Type B pancreatic cell (in vitro differentiated cells): ENCODE measurements at regions not wholly inside any gene's neighbourhood (a gene's known extent, or its start where the extent isn't known, plus 50 kb on each side); places are given as distances from the start of the nearest gene placed in this dataset.

Source experiments
- DNase-seq: peaks from one replicate; pipeline ENCODE4 v3.0.0; 2021; ENCODE audit warnings: mixed read lengths; ENCODE audit not compliant: unreplicated experiment; ENCODE audit errors: extremely low spot score
- H3K27ac Mint-ChIP-seq: 2 replicates; pipeline ENCODE4 v1.8.0; 2021; ENCODE audit warnings: mild to moderate bottlenecking, mixed read lengths
- H3K27me3 Mint-ChIP-seq: 2 replicates; pipeline ENCODE4 v1.8.0; 2021; ENCODE audit warnings: mixed read lengths
- H3K36me3 Mint-ChIP-seq: 2 replicates; pipeline ENCODE4 v1.8.0; 2021; ENCODE audit warnings: mixed read lengths
- H3K4me1 Mint-ChIP-seq: one replicate; pipeline ENCODE4 v1.8.0; 2021; ENCODE audit warnings: mixed read lengths; ENCODE audit not compliant: unreplicated experiment
- H3K4me3 Mint-ChIP-seq: 2 replicates; pipeline ENCODE4 v1.8.0; 2021; ENCODE audit warnings: mild to moderate bottlenecking, mixed read lengths
- H3K9me3 Mint-ChIP-seq: 2 replicates; pipeline ENCODE4 v1.8.0; 2021; ENCODE audit warnings: mixed read lengths
- TF ChIP-seq, protein P1 (sequence below): fragments of 200-600 bp; sonication (generic); conservative IDR thresholded peaks from 2 replicates; pipeline ENCODE4 v1.5.0; 2021; ENCODE audit warnings: antibody characterized with exemption, mild to moderate bottlenecking

DNA sequence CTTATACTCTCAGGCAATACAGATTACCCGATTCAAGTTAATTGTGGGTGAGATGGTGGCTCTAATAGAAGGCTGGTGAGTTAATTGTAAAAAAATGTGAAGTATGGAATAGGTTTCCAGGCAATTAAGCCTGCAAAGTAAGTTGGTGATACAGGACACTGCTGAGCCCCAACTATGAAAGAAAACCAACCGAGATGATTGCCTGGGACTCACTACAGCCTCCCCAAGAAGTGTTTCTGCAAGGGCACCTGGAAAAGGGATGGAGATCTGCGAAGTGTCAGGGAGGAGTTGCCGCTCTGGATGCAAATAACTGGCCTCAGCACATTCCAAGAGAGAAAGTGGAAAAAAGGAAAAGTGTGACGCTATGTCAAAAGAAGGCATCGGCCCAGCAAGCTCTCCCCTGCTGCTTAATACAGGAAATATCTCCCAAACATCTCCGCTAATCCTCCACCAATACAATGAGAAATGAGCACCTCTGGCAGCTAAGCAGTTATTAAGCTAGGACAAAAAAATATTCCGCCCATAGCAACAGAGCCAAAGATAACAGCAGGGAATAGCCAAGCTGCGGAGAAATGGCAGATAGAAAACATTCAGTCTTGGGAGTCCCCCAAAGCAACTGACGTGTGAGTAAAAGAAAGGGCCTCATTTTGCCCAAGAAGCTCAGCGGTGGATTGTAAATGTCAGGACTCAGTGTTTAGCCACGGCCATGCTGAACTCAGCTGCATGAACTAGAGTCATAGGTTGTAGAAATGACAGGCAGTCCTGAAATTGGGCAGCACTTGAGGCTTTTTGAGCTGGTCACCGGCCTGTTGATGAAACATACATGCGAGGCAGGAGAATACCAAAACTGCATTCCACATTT, 133.7 kb downstream of the SNX19 start:
- DNase-seq: peak; percentile 42
- H3K27me3 Mint-ChIP-seq: no peaks in the 10 kb centered on the region
- H3K36me3 Mint-ChIP-seq: no peaks in the 10 kb centered on the region
- TF ChIP-seq, protein P1, sequence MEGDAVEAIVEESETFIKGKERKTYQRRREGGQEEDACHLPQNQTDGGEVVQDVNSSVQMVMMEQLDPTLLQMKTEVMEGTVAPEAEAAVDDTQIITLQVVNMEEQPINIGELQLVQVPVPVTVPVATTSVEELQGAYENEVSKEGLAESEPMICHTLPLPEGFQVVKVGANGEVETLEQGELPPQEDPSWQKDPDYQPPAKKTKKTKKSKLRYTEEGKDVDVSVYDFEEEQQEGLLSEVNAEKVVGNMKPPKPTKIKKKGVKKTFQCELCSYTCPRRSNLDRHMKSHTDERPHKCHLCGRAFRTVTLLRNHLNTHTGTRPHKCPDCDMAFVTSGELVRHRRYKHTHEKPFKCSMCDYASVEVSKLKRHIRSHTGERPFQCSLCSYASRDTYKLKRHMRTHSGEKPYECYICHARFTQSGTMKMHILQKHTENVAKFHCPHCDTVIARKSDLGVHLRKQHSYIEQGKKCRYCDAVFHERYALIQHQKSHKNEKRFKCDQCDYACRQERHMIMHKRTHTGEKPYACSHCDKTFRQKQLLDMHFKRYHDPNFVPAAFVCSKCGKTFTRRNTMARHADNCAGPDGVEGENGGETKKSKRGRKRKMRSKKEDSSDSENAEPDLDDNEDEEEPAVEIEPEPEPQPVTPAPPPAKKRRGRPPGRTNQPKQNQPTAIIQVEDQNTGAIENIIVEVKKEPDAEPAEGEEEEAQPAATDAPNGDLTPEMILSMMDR: no peak
- H3K4me1 Mint-ChIP-seq: peaks cover 37% of the 10 kb centered on the region
- H3K9me3 Mint-ChIP-seq: peaks cover 9% of the 10 kb centered on the region
- H3K4me3 Mint-ChIP-seq: peak overlapping the region; percentile 27
- peak overlapping the region; percentile 61 for H3K27ac Mint-ChIP-seq

DNA sequence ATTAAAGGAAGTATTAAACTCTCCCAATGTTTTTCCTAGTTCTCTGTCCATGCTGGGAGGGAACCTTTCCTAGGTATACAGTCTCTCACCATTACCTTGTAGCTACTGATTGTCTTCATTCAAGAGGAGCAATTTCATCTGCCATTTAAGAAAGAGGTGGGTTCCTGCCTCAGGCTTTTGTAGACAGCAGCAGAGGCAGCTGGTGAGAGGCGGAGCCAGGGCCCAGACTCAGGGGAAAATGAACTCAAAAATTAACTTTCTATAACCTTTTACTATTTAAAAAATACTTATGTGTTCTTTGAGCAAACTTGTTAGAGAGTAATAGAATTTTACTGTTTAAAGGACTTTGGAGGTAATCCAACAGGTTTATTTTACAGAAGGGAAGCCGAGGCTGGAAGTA, 133.0 kb downstream of the SNX19 start:
- no peaks in the 10 kb centered on the region for H3K27me3 Mint-ChIP-seq
- TF ChIP-seq, protein P1: no peak
- H3K9me3 Mint-ChIP-seq: peaks cover 9% of the 10 kb centered on the region
- no peaks in the 10 kb centered on the region for H3K36me3 Mint-ChIP-seq
- peaks cover 43% of the 10 kb centered on the region for H3K4me1 Mint-ChIP-seq
- no peak for DNase-seq
- no peak overlapping the region for H3K27ac Mint-ChIP-seq
- H3K4me3 Mint-ChIP-seq: no peak overlapping the region

DNA sequence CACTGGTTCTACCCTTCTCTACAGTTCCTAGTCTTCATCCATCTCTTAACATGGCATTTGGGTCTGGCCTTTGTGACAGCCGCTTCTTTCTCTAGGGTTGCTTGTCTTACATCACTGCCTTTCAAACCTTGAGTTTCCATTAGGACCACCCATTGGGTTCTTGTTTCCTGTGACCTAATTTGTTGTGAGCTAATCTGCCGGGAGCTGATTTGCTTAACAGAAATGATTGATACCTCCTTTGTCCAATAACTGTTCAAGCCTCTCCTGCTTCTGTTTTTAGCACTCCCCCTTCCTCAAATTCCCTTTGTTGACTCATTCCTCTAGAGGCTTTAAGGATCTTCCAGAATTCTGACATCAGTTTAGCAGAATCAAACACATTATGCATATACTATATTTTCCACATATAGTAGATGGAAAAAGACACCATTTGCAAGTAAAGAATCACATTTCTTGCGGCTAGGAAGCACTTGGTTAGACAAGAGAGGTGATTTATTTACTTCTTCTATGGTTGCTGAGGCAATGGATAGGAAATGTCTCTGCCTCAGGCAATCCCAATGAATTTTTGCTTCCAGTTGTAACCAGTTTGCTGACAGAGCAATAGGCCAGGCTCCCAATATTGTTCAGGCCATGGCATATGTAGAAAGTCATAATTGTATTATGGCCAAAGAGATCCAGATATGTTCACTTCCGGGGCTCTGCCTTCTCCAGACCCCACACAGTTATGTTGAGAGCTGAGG, 130.7 kb downstream of the SNX19 start:
- Mint-ChIP-seq H3K9me3 (peaks cover 14% of the 10 kb centered on the region), H3K27me3 (no peaks in the 10 kb centered on the region), H3K4me1 (peaks cover 43% of the 10 kb centered on the region), H3K27ac (no peak overlapping the region), H3K4me3 (peak overlapping the region; percentile 30), H3K36me3 (no peaks in the 10 kb centered on the region)
- TF ChIP-seq, protein P1: no peak
- DNase-seq: no peak

DNA sequence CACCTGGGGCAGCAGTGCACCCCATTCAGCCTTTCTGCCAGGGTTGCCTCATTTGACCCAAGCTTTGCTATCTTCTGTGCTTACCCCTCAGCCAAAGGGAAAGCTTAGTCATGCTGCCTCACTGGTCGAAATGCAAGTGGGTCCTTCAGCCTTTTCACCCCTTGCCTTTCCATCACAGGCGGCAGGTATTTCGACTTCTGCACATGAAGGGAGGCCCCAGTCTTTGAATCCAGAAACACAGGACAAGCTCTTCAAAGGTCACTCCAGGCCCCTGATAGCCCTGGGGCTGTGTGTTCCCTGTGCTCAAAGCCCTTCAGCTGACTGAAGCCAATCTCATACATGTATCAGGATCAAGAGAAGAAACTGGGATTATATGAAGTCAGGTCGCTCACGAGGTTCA, 129.7 kb downstream of the SNX19 start:
- TF ChIP-seq, protein P1: no peak
- no peak overlapping the region for H3K27ac Mint-ChIP-seq
- no peaks in the 10 kb centered on the region for H3K36me3 Mint-ChIP-seq
- peaks cover 16% of the 10 kb centered on the region for H3K9me3 Mint-ChIP-seq
- H3K4me1 Mint-ChIP-seq: peaks cover 43% of the 10 kb centered on the region
- no peak for DNase-seq
- H3K27me3 Mint-ChIP-seq: peaks cover 4% of the 10 kb centered on the region
- no peak overlapping the region for H3K4me3 Mint-ChIP-seq

DNA sequence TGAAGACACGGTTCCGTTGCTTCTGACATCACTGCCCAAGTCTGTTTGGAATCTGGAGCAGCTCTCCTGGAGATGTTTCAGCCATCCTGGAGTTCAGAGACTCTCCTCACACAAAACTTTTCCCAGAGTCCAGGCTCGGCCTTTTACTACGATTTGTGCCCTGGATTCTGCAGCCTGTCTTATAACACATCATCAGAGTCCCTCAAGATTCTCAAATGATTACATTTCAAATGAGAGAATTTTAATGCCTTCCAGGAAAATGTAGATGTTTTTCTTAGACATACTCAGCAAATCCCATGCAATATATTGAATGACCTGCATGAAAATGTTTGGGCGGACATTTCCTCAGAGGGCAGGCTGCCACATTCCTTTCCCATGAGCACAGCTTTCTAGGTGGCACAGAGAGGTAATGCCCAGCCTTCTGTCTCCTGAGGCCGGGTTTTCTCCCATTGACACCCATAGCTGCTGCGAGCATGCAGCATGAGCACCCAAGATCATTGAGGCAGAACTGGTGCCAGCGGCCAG, 129.1 kb downstream of the SNX19 start:
- no peak for DNase-seq
- TF ChIP-seq, protein P1: no peak
- H3K9me3 Mint-ChIP-seq: peaks cover 16% of the 10 kb centered on the region
- peaks cover 38% of the 10 kb centered on the region for H3K4me1 Mint-ChIP-seq
- H3K27me3 Mint-ChIP-seq: peaks cover 4% of the 10 kb centered on the region
- no peaks in the 10 kb centered on the region for H3K36me3 Mint-ChIP-seq
- no peak overlapping the region for H3K27ac Mint-ChIP-seq
- no peak overlapping the region for H3K4me3 Mint-ChIP-seq
